ENCODE measurements at regions not wholly inside any gene's neighbourhood (a gene's known extent, or its start where the extent isn't known, plus 50 kb on each side); places are given as distances from the start of the nearest gene placed in this dataset.
"Not testable (repeated sequence)": the region's sequence is repeated elsewhere in the genome, so short reads cannot be mapped to it uniquely, and the experiment has no call there.

- TF ChIP-seq POLR2A (IDR thresholded peaks at IDR 0.05) (no peak), CTCF (IDR thresholded peaks at IDR 0.05) (no peak)
Measured at GRCh38 chr1:121443001-121443540, 258.3 kb downstream of the SRGAP2C start.

GRCh38 chr1:121444096-121444495 is 259.3 kb downstream of the SRGAP2C start:
- Histone ChIP-seq H3K27ac (no peak overlapping the region), H3K27me3 (no peaks in the 10 kb centered on the region), H3K36me3 (no peaks in the 10 kb centered on the region), H3K4me1 (no peaks in the 10 kb centered on the region), H3K4me3 (no peak overlapping the region), H3K9me3 (no peaks in the 10 kb centered on the region)
- DNase-seq: no peak
- intact Hi-C loops (cut with DNase I; ENCODE audit: low total_unique reads): no loop called here
- TF ChIP-seq POLR2A (IDR thresholded peaks at IDR 0.05) (no peak), CTCF (IDR thresholded peaks at IDR 0.05) (no peak)

More at GRCh38 chr1:121443001-121443540, 258.3 kb downstream of the SRGAP2C start:
- Histone ChIP-seq H3K36me3 (no peaks in the 10 kb centered on the region), H3K4me3 (no peak overlapping the region), H3K27ac (no peak overlapping the region), H3K27me3 (no peaks in the 10 kb centered on the region), H3K9me3 (no peaks in the 10 kb centered on the region), H3K4me1 (no peaks in the 10 kb centered on the region)
- no peak for DNase-seq
- intact Hi-C loops (cut with DNase I; ENCODE audit: low total_unique reads): no loop called here

GRCh38 chr1:121445679-121446078 is 260.9 kb downstream of the SRGAP2C start:
- intact Hi-C loops (cut with DNase I; ENCODE audit: low total_unique reads): no loop called here
- H3K4me3 ChIP-seq: no peak overlapping the region
- TF ChIP-seq POLR2A (IDR thresholded peaks at IDR 0.05): no peak
- TF ChIP-seq CTCF (IDR thresholded peaks at IDR 0.05): no peak
- no peaks in the 10 kb centered on the region for H3K4me1 ChIP-seq
- no peaks in the 10 kb centered on the region for H3K9me3 ChIP-seq
- no peak for DNase-seq
- H3K27me3 ChIP-seq: no peaks in the 10 kb centered on the region
- H3K36me3 ChIP-seq: no peaks in the 10 kb centered on the region
- no peak overlapping the region for H3K27ac ChIP-seq

GRCh38 chr1:121447280-121447923 is 262.6 kb downstream of the SRGAP2C start:
- H3K9me3 ChIP-seq; H3K27ac ChIP-seq; H3K4me1 ChIP-seq; intact Hi-C loops (cut with DNase I; ENCODE audit: low total_unique reads); H3K36me3 ChIP-seq; H3K27me3 ChIP-seq; H3K4me3 ChIP-seq; DNase-seq: not testable (repeated sequence)
- TF ChIP-seq CTCF (IDR thresholded peaks at IDR 0.05): peak in 1 of 4 experiments; percentile 31

GRCh38 chr1:121448064-121448463 is 263.3 kb downstream of the SRGAP2C start:
- H3K9me3 ChIP-seq; H3K27ac ChIP-seq; DNase-seq; H3K4me3 ChIP-seq; intact Hi-C loops (cut with DNase I; ENCODE audit: low total_unique reads); H3K27me3 ChIP-seq; H3K36me3 ChIP-seq; H3K4me1 ChIP-seq: not testable (repeated sequence)

Data from uterus (tissue), 3 donors.